ENCODE measurements at regions not wholly inside any gene's neighbourhood (a gene's known extent, or its start where the extent isn't known, plus 50 kb on each side); places are given as distances from the start of the nearest gene placed in this dataset.

- no peak for DNase-seq
These were observed 332.9 kb upstream of the CPEB2 start for GRCh38 chr4:14669371-14669770.

- no peak for DNase-seq
These were observed 331.1 kb upstream of the CPEB2 start for GRCh38 chr4:14671146-14671545.

- no peak for DNase-seq
These were observed 326.8 kb upstream of the CPEB2 start for GRCh38 chr4:14675279-14675985.

GRCh38 chr4:14679906-14680305 lies 322.4 kb upstream of the CPEB2 start:
- DNase-seq: no peak

GRCh38 chr4:14681330-14681729 lies 321.0 kb upstream of the CPEB2 start:
- DNase-seq: no peak

GRCh38 chr4:14693728-14694127 lies 308.6 kb upstream of the CPEB2 start:
- DNase-seq: no peak

- DNase-seq: no peak
These were observed 307.0 kb upstream of the CPEB2 start for GRCh38 chr4:14695095-14695845.

- no peak for DNase-seq
These were observed 302.2 kb upstream of the CPEB2 start for GRCh38 chr4:14700083-14700482.

- no peak for DNase-seq
These were observed 301.7 kb upstream of the CPEB2 start for GRCh38 chr4:14700544-14700943.

- DNase-seq: no peak
These were observed 300.9 kb upstream of the CPEB2 start for GRCh38 chr4:14701389-14701788.

- DNase-seq: no peak
These were observed 300.4 kb upstream of the CPEB2 start for GRCh38 chr4:14701896-14702295.

- DNase-seq: no peak
These were observed 293.7 kb upstream of the CPEB2 start for GRCh38 chr4:14708574-14708973.

GRCh38 chr4:14711259-14711658 lies 291.0 kb upstream of the CPEB2 start:
- no peak for DNase-seq

GRCh38 chr4:14716691-14717090 lies 285.6 kb upstream of the CPEB2 start:
- DNase-seq: no peak

- DNase-seq: peak; percentile 8
These were observed 283.2 kb upstream of the CPEB2 start for GRCh38 chr4:14719053-14719452.

GRCh38 chr4:14726441-14726840 lies 275.8 kb upstream of the CPEB2 start:
- DNase-seq: peak; percentile 64

- DNase-seq: peak; percentile 64
These were observed 275.4 kb upstream of the CPEB2 start for GRCh38 chr4:14726877-14727361.

GRCh38 chr4:14729282-14730000 lies 272.8 kb upstream of the CPEB2 start:
- no peak for DNase-seq

GRCh38 chr4:14742054-14742453 lies 260.2 kb upstream of the CPEB2 start:
- peak; percentile 3 for DNase-seq

- no peak for DNase-seq
These were observed 259.1 kb upstream of the CPEB2 start for GRCh38 chr4:14743172-14743571.

- no peak for DNase-seq
These were observed 258.7 kb upstream of the CPEB2 start for GRCh38 chr4:14743601-14744000.

- DNase-seq: no peak
These were observed 257.9 kb upstream of the CPEB2 start for GRCh38 chr4:14744346-14744745.

GRCh38 chr4:14749910-14750309 lies 252.4 kb upstream of the CPEB2 start:
- no peak for DNase-seq
